ENCODE measurements at regions not wholly inside any gene's neighbourhood (a gene's known extent, or its start where the extent isn't known, plus 50 kb on each side); places are given as distances from the start of the nearest gene placed in this dataset.
A peak's percentile ranks its signal among the peaks of the same experiment; 100 is the strongest.

- Histone ChIP-seq H2BK5ac (ENCODE audit: low read depth, low read length, poor library complexity, severe bottlenecking) (no peak overlapping the region), H4K91ac (ENCODE audit: low read length) (no peak overlapping the region), H2AK5ac (ENCODE audit: low read length, severe bottlenecking) (no peak overlapping the region), H3K4me2 (ENCODE audit: low read length, poor library complexity, severe bottlenecking) (no peak overlapping the region), H3K4me1 (ENCODE audit: control insufficient read depth, insufficient read depth, low read depth, low read length) (no peaks in the 10 kb centered on the region), H2BK120ac (ENCODE audit: low read depth, low read length) (no peak overlapping the region), H3K36me3 (ENCODE audit: control insufficient read depth in 1 of 2, insufficient read depth in 2 of 2, low read depth in 1 of 2, low read length in 2 of 2) (no peaks in the 10 kb centered on the region), H3K4ac (ENCODE audit: low read depth in 1 of 2, low read length in 2 of 2) (no peak overlapping the region), H3K23ac (ENCODE audit: low read length in 2 of 2) (no peak overlapping the region), H3K18ac (ENCODE audit: low read depth in 1 of 2, low read length in 2 of 2) (no peak overlapping the region), H2BK15ac (ENCODE audit: low read depth, poor library complexity, severe bottlenecking) (no peak overlapping the region), H3K27ac (ENCODE audit: low read length, poor library complexity, severe bottlenecking) (no peak overlapping the region), H3K9ac (ENCODE audit: low read length) (no peak overlapping the region), H3K9me3 (ENCODE audit: control insufficient read depth, low read length) (no peaks in the 10 kb centered on the region), H3K27me3 (ENCODE audit: control insufficient read depth in 1 of 2, insufficient read depth in 1 of 2, low read length in 2 of 2) (peaks cover 4% of the 10 kb centered on the region in 2 experiments), H4K8ac (ENCODE audit: low read length) (no peak overlapping the region), H2BK12ac (ENCODE audit: low read length in 2 of 2) (no peak overlapping the region), H3K79me1 (replicated peaks; ENCODE audit: low read length, poor library complexity, severe bottlenecking) (no peaks in the 10 kb centered on the region), H3K14ac (ENCODE audit: low read length in 2 of 2) (no peak overlapping the region), H2AFZ (ENCODE audit: low read depth, low read length) (no peak overlapping the region), H3K4me3 (ENCODE audit: insufficient read depth in 1 of 2, low read depth in 1 of 2, low read length in 2 of 2) (no peak overlapping the region)
- WGBS = 80% methylated on average over 1 of the region's 2 CpGs
- DNase-seq = no peak
Measured at GRCh38 chr5:103367702-103368101, 109.1 kb downstream of the MACIR start.

GRCh38 chr5:103366918-103367549, 108.5 kb downstream of the MACIR start:
- WGBS = 92% methylated on average over 7 of the region's 10 CpGs
- Histone ChIP-seq H3K18ac (ENCODE audit: low read depth in 1 of 2, low read length in 2 of 2) (no peak overlapping the region), H3K23ac (ENCODE audit: low read length in 2 of 2) (no peak overlapping the region), H3K36me3 (ENCODE audit: control insufficient read depth in 1 of 2, insufficient read depth in 2 of 2, low read depth in 1 of 2, low read length in 2 of 2) (no peaks in the 10 kb centered on the region), H2BK15ac (ENCODE audit: low read depth, poor library complexity, severe bottlenecking) (no peak overlapping the region), H2BK120ac (ENCODE audit: low read depth, low read length) (no peak overlapping the region), H3K4ac (ENCODE audit: low read depth in 1 of 2, low read length in 2 of 2) (no peak overlapping the region), H4K91ac (ENCODE audit: low read length) (no peak overlapping the region), H3K4me1 (ENCODE audit: control insufficient read depth, insufficient read depth, low read depth, low read length) (no peaks in the 10 kb centered on the region), H3K4me2 (ENCODE audit: low read length, poor library complexity, severe bottlenecking) (no peak overlapping the region), H3K9ac (ENCODE audit: low read length) (no peak overlapping the region), H3K27ac (ENCODE audit: low read length, poor library complexity, severe bottlenecking) (no peak overlapping the region), H2BK12ac (ENCODE audit: low read length in 2 of 2) (no peak overlapping the region), H2BK5ac (ENCODE audit: low read depth, low read length, poor library complexity, severe bottlenecking) (no peak overlapping the region), H2AFZ (ENCODE audit: low read depth, low read length) (no peak overlapping the region), H4K8ac (ENCODE audit: low read length) (no peak overlapping the region), H3K14ac (ENCODE audit: low read length in 2 of 2) (peak overlapping the region in 1 of 2 experiments; percentile 2), H3K27me3 (ENCODE audit: control insufficient read depth in 1 of 2, insufficient read depth in 1 of 2, low read length in 2 of 2) (peaks cover 0 to 3% of the 10 kb centered on the region in 2 experiments), H3K4me3 (ENCODE audit: insufficient read depth in 1 of 2, low read depth in 1 of 2, low read length in 2 of 2) (no peak overlapping the region), H3K9me3 (ENCODE audit: control insufficient read depth, low read length) (no peaks in the 10 kb centered on the region), H3K79me1 (replicated peaks; ENCODE audit: low read length, poor library complexity, severe bottlenecking) (no peaks in the 10 kb centered on the region), H2AK5ac (ENCODE audit: low read length, severe bottlenecking) (no peak overlapping the region)
- no peak for DNase-seq

- Histone ChIP-seq H3K14ac (ENCODE audit: low read length in 2 of 2) (no peak overlapping the region), H3K23ac (ENCODE audit: low read length in 2 of 2) (no peak overlapping the region), H3K36me3 (ENCODE audit: control insufficient read depth in 1 of 2, insufficient read depth in 2 of 2, low read depth in 1 of 2, low read length in 2 of 2) (no peaks in the 10 kb centered on the region), H3K79me1 (replicated peaks; ENCODE audit: low read length, poor library complexity, severe bottlenecking) (no peaks in the 10 kb centered on the region), H3K18ac (ENCODE audit: low read depth in 1 of 2, low read length in 2 of 2) (no peak overlapping the region), H3K9me3 (ENCODE audit: control insufficient read depth, low read length) (no peaks in the 10 kb centered on the region), H2BK15ac (ENCODE audit: low read depth, poor library complexity, severe bottlenecking) (no peak overlapping the region), H2AK5ac (ENCODE audit: low read length, severe bottlenecking) (no peak overlapping the region), H2AFZ (ENCODE audit: low read depth, low read length) (no peak overlapping the region), H4K91ac (ENCODE audit: low read length) (no peak overlapping the region), H2BK12ac (ENCODE audit: low read length in 2 of 2) (no peak overlapping the region), H3K27ac (ENCODE audit: low read length, poor library complexity, severe bottlenecking) (no peak overlapping the region), H4K8ac (ENCODE audit: low read length) (no peak overlapping the region), H3K4me1 (ENCODE audit: control insufficient read depth, insufficient read depth, low read depth, low read length) (no peaks in the 10 kb centered on the region), H3K4ac (ENCODE audit: low read depth in 1 of 2, low read length in 2 of 2) (no peak overlapping the region), H2BK120ac (ENCODE audit: low read depth, low read length) (no peak overlapping the region), H3K4me3 (ENCODE audit: insufficient read depth in 1 of 2, low read depth in 1 of 2, low read length in 2 of 2) (no peak overlapping the region), H3K9ac (ENCODE audit: low read length) (no peak overlapping the region), H3K27me3 (ENCODE audit: control insufficient read depth in 1 of 2, insufficient read depth in 1 of 2, low read length in 2 of 2) (no peaks in the 10 kb centered on the region), H3K4me2 (ENCODE audit: low read length, poor library complexity, severe bottlenecking) (no peak overlapping the region), H2BK5ac (ENCODE audit: low read depth, low read length, poor library complexity, severe bottlenecking) (no peak overlapping the region)
- 60% methylated on average over 2 of the region's 2 CpGs for WGBS
- DNase-seq = peak; percentile 18
Measured at GRCh38 chr5:103364074-103364473, 105.5 kb downstream of the MACIR start.

- Histone ChIP-seq H3K79me1 (replicated peaks; ENCODE audit: low read length, poor library complexity, severe bottlenecking) (no peaks in the 10 kb centered on the region), H2BK5ac (ENCODE audit: low read depth, low read length, poor library complexity, severe bottlenecking) (no peak overlapping the region), H3K4me3 (ENCODE audit: insufficient read depth in 1 of 2, low read depth in 1 of 2, low read length in 2 of 2) (no peak overlapping the region), H2BK15ac (ENCODE audit: low read depth, poor library complexity, severe bottlenecking) (no peak overlapping the region), H3K36me3 (ENCODE audit: control insufficient read depth in 1 of 2, insufficient read depth in 2 of 2, low read depth in 1 of 2, low read length in 2 of 2) (no peaks in the 10 kb centered on the region), H2BK12ac (ENCODE audit: low read length in 2 of 2) (no peak overlapping the region), H3K14ac (ENCODE audit: low read length in 2 of 2) (no peak overlapping the region), H2BK120ac (ENCODE audit: low read depth, low read length) (no peak overlapping the region), H4K91ac (ENCODE audit: low read length) (no peak overlapping the region), H3K4me2 (ENCODE audit: low read length, poor library complexity, severe bottlenecking) (no peak overlapping the region), H3K27me3 (ENCODE audit: control insufficient read depth in 1 of 2, insufficient read depth in 1 of 2, low read length in 2 of 2) (no peaks in the 10 kb centered on the region), H3K18ac (ENCODE audit: low read depth in 1 of 2, low read length in 2 of 2) (no peak overlapping the region), H3K4ac (ENCODE audit: low read depth in 1 of 2, low read length in 2 of 2) (no peak overlapping the region), H2AK5ac (ENCODE audit: low read length, severe bottlenecking) (no peak overlapping the region), H3K27ac (ENCODE audit: low read length, poor library complexity, severe bottlenecking) (peak overlapping the region; percentile 22), H2AFZ (ENCODE audit: low read depth, low read length) (no peak overlapping the region), H3K9me3 (ENCODE audit: control insufficient read depth, low read length) (no peaks in the 10 kb centered on the region), H3K4me1 (ENCODE audit: control insufficient read depth, insufficient read depth, low read depth, low read length) (no peaks in the 10 kb centered on the region), H4K8ac (ENCODE audit: low read length) (no peak overlapping the region), H3K23ac (ENCODE audit: low read length in 2 of 2) (no peak overlapping the region), H3K9ac (ENCODE audit: low read length) (no peak overlapping the region)
- 60% methylated on average over 1 of the region's 3 CpGs for WGBS
- peak; percentile 72 for DNase-seq
Measured at GRCh38 chr5:103362211-103362610, 103.6 kb downstream of the MACIR start.
